ENCODE measurements at regions not wholly inside any gene's neighbourhood (a gene's known extent, or its start where the extent isn't known, plus 50 kb on each side); places are given as distances from the start of the nearest gene placed in this dataset.

DNA sequence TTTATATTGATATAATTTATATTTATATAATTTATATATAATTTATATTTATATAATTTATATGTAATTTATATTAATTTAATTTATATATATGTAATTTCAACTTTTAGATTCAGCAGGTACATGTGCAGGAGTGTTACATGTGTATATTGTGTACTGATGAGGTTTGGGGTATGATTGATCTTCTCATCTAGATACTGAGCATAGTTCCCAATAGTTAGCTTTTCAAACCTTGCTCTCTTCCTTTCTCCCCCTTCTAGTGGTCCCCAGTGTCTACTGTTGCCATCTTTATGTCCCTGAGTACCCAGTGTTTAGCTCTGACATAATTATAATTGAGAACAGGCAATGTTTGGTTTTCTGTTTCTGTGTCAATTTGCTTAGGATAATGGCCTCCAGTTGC lies 1335.3 kb upstream of the CDH2 start:
- TF ChIP-seq, protein P1, sequence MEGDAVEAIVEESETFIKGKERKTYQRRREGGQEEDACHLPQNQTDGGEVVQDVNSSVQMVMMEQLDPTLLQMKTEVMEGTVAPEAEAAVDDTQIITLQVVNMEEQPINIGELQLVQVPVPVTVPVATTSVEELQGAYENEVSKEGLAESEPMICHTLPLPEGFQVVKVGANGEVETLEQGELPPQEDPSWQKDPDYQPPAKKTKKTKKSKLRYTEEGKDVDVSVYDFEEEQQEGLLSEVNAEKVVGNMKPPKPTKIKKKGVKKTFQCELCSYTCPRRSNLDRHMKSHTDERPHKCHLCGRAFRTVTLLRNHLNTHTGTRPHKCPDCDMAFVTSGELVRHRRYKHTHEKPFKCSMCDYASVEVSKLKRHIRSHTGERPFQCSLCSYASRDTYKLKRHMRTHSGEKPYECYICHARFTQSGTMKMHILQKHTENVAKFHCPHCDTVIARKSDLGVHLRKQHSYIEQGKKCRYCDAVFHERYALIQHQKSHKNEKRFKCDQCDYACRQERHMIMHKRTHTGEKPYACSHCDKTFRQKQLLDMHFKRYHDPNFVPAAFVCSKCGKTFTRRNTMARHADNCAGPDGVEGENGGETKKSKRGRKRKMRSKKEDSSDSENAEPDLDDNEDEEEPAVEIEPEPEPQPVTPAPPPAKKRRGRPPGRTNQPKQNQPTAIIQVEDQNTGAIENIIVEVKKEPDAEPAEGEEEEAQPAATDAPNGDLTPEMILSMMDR (conservative IDR thresholded peaks at IDR 0.05 in 1 of 2, IDR thresholded peaks at IDR 0.05 in 1 of 2; ENCODE audit: extremely low read depth in 1 of 2, insufficient read depth in 1 of 2, low read depth in 1 of 2, low read length in 2 of 2): no peak
- TF ChIP-seq EZH2 (IDR thresholded peaks at IDR 0.05; ENCODE audit: borderline replicate concordance, low read length): no peak

Data from mammary epithelial cell (primary cell).